Activated CD8-positive, alpha-beta T cell treated with anti-CD3 and anti-CD28 coated beads for 36 hours (primary cell): ENCODE measurements at regions not wholly inside any gene's neighbourhood (a gene's known extent, or its start where the extent isn't known, plus 50 kb on each side); places are given as distances from the start of the nearest gene placed in this dataset.

Experiments
- ATAC-seq: fragments of 200-7000 bp; cut with Tn5 transposase; one replicate; pipeline ENCODE4 v1.10.0; 2021; ENCODE audit warnings: mild to moderate bottlenecking, moderate library complexity
- CTCF ChIA-PET: fragments of 350-600 bp; sonication (Branson Sonifier 250); formaldehyde crosslinking; loops from one replicate; lab custom pipeline; 2021; ENCODE audit warnings: antibody characterized with exemption; lab: Charles Lee
- POLR2A ChIA-PET: fragments of 350-600 bp; sonication (Branson Sonifier 250); formaldehyde crosslinking; loops from one replicate; lab custom pipeline; 2021; ENCODE audit warnings: antibody characterized with exemption; lab: Charles Lee
- DNase-seq: peaks from one replicate; pipeline ENCODE4 v3.0.0-alpha.2; 2020
- H3K27ac Mint-ChIP-seq: one replicate; pipeline ENCODE4 v1.8.0; 2021; ENCODE audit warnings: mild to moderate bottlenecking, mixed read lengths
- H3K27me3 Mint-ChIP-seq: one replicate; pipeline ENCODE4 v1.8.0; 2021; ENCODE audit warnings: mixed read lengths
- H3K36me3 Mint-ChIP-seq: one replicate; pipeline ENCODE4 v1.8.0; 2021; ENCODE audit warnings: low read depth, mixed read lengths
- H3K4me1 Mint-ChIP-seq: one replicate; pipeline ENCODE4 v1.8.0; 2021; ENCODE audit warnings: low read depth, mixed read lengths
- H3K4me3 Mint-ChIP-seq: one replicate; pipeline ENCODE4 v1.8.0; 2021; ENCODE audit warnings: mild to moderate bottlenecking, moderate library complexity, mixed read lengths
- H3K9me3 Mint-ChIP-seq: one replicate; pipeline ENCODE4 v1.8.0; 2021; ENCODE audit warnings: mixed read lengths
- CTCF ChIP-seq: fragments of 200-600 bp; IDR thresholded peaks from one replicate; pipeline ENCODE4 v1.8.0; 2022; ENCODE audit warnings: antibody characterized with exemption, mild to moderate bottlenecking
- intact Hi-C: fragments of 100-400 bp; cut with micrococcal nuclease; formaldehyde crosslinking; loops from one replicate; pipeline ENCODE4 v1.10.0; 2022

GRCh38 chr18:10332452-10332851 is 122.0 kb upstream of the APCDD1 start:
- no peaks in the 10 kb centered on the region for H3K27me3 Mint-ChIP-seq
- H3K36me3 Mint-ChIP-seq: no peaks in the 10 kb centered on the region
- TF ChIP-seq CTCF: no peak
- DNase-seq (no peak), ATAC-seq (no peak)
- H3K4me1 Mint-ChIP-seq: no peaks in the 10 kb centered on the region
- H3K27ac Mint-ChIP-seq: no peak overlapping the region
- POLR2A ChIA-PET: no interaction called here
- CTCF ChIA-PET: no interaction called here
- no peak overlapping the region for H3K4me3 Mint-ChIP-seq
- intact Hi-C loops: no loop called here
- H3K9me3 Mint-ChIP-seq: no peaks in the 10 kb centered on the region

- CTCF ChIA-PET: no interaction called here
Measured at GRCh38 chr18:10336749-10337350, 117.6 kb upstream of the APCDD1 start.

GRCh38 chr18:10340821-10341220 is 113.6 kb upstream of the APCDD1 start:
- TF ChIP-seq CTCF: no peak
- no peak overlapping the region for H3K4me3 Mint-ChIP-seq
- H3K4me1 Mint-ChIP-seq: no peaks in the 10 kb centered on the region
- intact Hi-C loops: no loop called here
- H3K9me3 Mint-ChIP-seq: no peaks in the 10 kb centered on the region
- no peak overlapping the region for H3K27ac Mint-ChIP-seq
- H3K27me3 Mint-ChIP-seq: no peaks in the 10 kb centered on the region
- ChIA-PET POLR2A (no interaction called here), CTCF (no interaction called here)
- ATAC-seq (no peak), DNase-seq (no peak)
- no peaks in the 10 kb centered on the region for H3K36me3 Mint-ChIP-seq

More at GRCh38 chr18:10336749-10337350, 117.6 kb upstream of the APCDD1 start:
- no peak overlapping the region for H3K4me3 Mint-ChIP-seq
- no peaks in the 10 kb centered on the region for H3K4me1 Mint-ChIP-seq
- intact Hi-C loops: no loop called here
- H3K27ac Mint-ChIP-seq: no peak overlapping the region
- TF ChIP-seq CTCF: no peak
- ATAC-seq (no peak), DNase-seq (no peak)
- no peaks in the 10 kb centered on the region for H3K9me3 Mint-ChIP-seq
- no peaks in the 10 kb centered on the region for H3K27me3 Mint-ChIP-seq
- POLR2A ChIA-PET: no interaction called here
- H3K36me3 Mint-ChIP-seq: no peaks in the 10 kb centered on the region

- ATAC-seq (no peak), DNase-seq (no peak)
- H3K4me1 Mint-ChIP-seq: no peaks in the 10 kb centered on the region
- no peaks in the 10 kb centered on the region for H3K9me3 Mint-ChIP-seq
- CTCF ChIA-PET: no interaction called here
- POLR2A ChIA-PET: no interaction called here
- no peak overlapping the region for H3K4me3 Mint-ChIP-seq
- H3K36me3 Mint-ChIP-seq: no peaks in the 10 kb centered on the region
- no peak overlapping the region for H3K27ac Mint-ChIP-seq
- intact Hi-C loops: no loop called here
- TF ChIP-seq CTCF: no peak
- H3K27me3 Mint-ChIP-seq: no peaks in the 10 kb centered on the region
Measured at GRCh38 chr18:10343778-10344177, 110.7 kb upstream of the APCDD1 start.

- no peak for ATAC-seq
- no peak for TF ChIP-seq CTCF
- intact Hi-C loops: no loop called here
- Mint-ChIP-seq H3K4me3 (no peak overlapping the region), H3K27me3 (no peaks in the 10 kb centered on the region), H3K27ac (no peak overlapping the region), H3K36me3 (no peaks in the 10 kb centered on the region), H3K4me1 (no peaks in the 10 kb centered on the region), H3K9me3 (no peaks in the 10 kb centered on the region)
- ChIA-PET POLR2A (no interaction called here), CTCF (no interaction called here)
- no peak for DNase-seq
Measured at GRCh38 chr18:10346749-10347415, 107.6 kb upstream of the APCDD1 start.
